ENCODE measurements at regions not wholly inside any gene's neighbourhood (a gene's known extent, or its start where the extent isn't known, plus 50 kb on each side); places are given as distances from the start of the nearest gene placed in this dataset.

DNA sequence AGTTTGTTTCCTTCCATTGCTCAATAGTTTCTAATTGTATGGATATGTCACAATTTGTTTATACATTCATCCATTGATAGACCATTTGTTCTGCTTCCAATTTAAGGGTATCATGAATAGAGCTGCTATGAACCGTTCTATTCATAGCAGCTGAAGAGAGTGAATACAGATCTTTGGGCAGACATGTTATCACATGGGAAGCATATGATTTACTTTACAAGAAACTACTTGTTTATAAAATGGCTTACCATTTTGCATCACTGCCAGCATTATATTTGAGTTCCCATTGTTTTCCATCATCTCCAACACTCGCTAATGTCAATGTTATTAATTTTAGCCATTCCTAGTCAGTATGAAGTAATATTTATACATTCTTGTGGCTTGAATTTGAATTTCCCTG is 549.0 kb downstream of the MAT2B start:
- no peaks in the 10 kb centered on the region for H4K20me1 ChIP-seq (replicated peaks; ENCODE audit: control insufficient read depth, extremely low read depth, insufficient read depth, low read length)
- no peaks in the 10 kb centered on the region for H3K36me3 ChIP-seq (ENCODE audit: control insufficient read depth in 2 of 2, extremely low read depth in 1 of 2, insufficient read depth in 2 of 2, low read length in 2 of 2)
- H3K9ac ChIP-seq (replicated peaks; ENCODE audit: extremely low read depth, insufficient read depth, low read length) = no peak overlapping the region
- ChIA-PET CTCF (no interaction called here), POLR2A (no interaction called here)
- no peak overlapping the region for H2AFZ ChIP-seq (ENCODE audit: low read depth, low read length)
- H3K9me3 ChIP-seq (replicated peaks; ENCODE audit: control insufficient read depth, insufficient read depth, low read length) = no peaks in the 10 kb centered on the region
- intact Hi-C loops (cut with micrococcal nuclease) = no loop called here
- no peak for FAIRE-seq
- no peaks in the 10 kb centered on the region for H3K4me1 ChIP-seq (ENCODE audit: control insufficient read depth, extremely low read depth, insufficient read depth, low read length)
- TF ChIP-seq, protein P1, sequence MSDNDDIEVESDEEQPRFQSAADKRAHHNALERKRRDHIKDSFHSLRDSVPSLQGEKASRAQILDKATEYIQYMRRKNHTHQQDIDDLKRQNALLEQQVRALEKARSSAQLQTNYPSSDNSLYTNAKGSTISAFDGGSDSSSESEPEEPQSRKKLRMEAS (IDR thresholded peaks at IDR 0.05; ENCODE audit: insufficient read depth, insufficient read length) = no peak
- TF ChIP-seq POLR2A (IDR thresholded peaks at IDR 0.05; ENCODE audit: low read depth, low read length) = no peak
- no peak for TF ChIP-seq POLR2AphosphoS5 (IDR thresholded peaks at IDR 0.05; ENCODE audit: insufficient read depth, low read depth, low read length)
- TF ChIP-seq FOS (IDR thresholded peaks at IDR 0.05; ENCODE audit: borderline replicate concordance, insufficient read depth, low read length) = no peak
- no peak for TF ChIP-seq GATA2 (IDR thresholded peaks at IDR 0.05; ENCODE audit: insufficient read depth, insufficient read length, low read depth, low read length)
- TF ChIP-seq JUN (IDR thresholded peaks at IDR 0.05; ENCODE audit: borderline replicate concordance, insufficient read depth, insufficient read length, low read depth) = no peak
- no peak for TF ChIP-seq EZH2 (IDR thresholded peaks at IDR 0.05; ENCODE audit: borderline replicate concordance, low read depth, low read length, severe bottlenecking)
- no peak for TF ChIP-seq MYC (IDR thresholded peaks at IDR 0.05; ENCODE audit: low read depth, low read length)
- TF ChIP-seq, protein P2, sequence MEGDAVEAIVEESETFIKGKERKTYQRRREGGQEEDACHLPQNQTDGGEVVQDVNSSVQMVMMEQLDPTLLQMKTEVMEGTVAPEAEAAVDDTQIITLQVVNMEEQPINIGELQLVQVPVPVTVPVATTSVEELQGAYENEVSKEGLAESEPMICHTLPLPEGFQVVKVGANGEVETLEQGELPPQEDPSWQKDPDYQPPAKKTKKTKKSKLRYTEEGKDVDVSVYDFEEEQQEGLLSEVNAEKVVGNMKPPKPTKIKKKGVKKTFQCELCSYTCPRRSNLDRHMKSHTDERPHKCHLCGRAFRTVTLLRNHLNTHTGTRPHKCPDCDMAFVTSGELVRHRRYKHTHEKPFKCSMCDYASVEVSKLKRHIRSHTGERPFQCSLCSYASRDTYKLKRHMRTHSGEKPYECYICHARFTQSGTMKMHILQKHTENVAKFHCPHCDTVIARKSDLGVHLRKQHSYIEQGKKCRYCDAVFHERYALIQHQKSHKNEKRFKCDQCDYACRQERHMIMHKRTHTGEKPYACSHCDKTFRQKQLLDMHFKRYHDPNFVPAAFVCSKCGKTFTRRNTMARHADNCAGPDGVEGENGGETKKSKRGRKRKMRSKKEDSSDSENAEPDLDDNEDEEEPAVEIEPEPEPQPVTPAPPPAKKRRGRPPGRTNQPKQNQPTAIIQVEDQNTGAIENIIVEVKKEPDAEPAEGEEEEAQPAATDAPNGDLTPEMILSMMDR (IDR thresholded peaks at IDR 0.05; ENCODE audit: extremely low read depth in 1 of 2, insufficient read depth in 1 of 2, low read depth in 1 of 2, low read length in 2 of 2) = no peak
- no peak overlapping the region for H3K4me2 ChIP-seq (ENCODE audit: insufficient read depth, low read length)
- no TSS peak for BruUV-seq (replicated peaks)
- no peak for DNase-seq (ENCODE audit: low read depth, low spot score)
- no peak overlapping the region for H3K27ac ChIP-seq (ENCODE audit: insufficient read depth, low read depth, low read length)
- no peaks in the 10 kb centered on the region for H3K9me1 ChIP-seq (replicated peaks; ENCODE audit: control insufficient read depth, extremely low read depth, insufficient read depth, low read length)
- H3K27me3 ChIP-seq (ENCODE audit: control insufficient read depth in 2 of 2, insufficient read depth in 2 of 2, low read length in 2 of 2) = no peaks in the 10 kb centered on the region
- H3K4me3 ChIP-seq (replicated peaks in 1 of 3; ENCODE audit: insufficient read depth in 1 of 3, low read depth in 1 of 3, low read length in 3 of 3) = no peak overlapping the region
- dilution Hi-C loops (cut with MboI; ENCODE audit: extremely low pct_ligation_motif_present, low sequenced_read_pairs) = no loop called here
- H3K79me2 ChIP-seq (ENCODE audit: control insufficient read depth, insufficient read depth, low read length) = no peaks in the 10 kb centered on the region

All from endothelial cell of umbilical vein (primary cell).